Spinal cord (tissue), 9 donors: ENCODE measurements at regions not wholly inside any gene's neighbourhood (a gene's known extent, or its start where the extent isn't known, plus 50 kb on each side); places are given as distances from the start of the nearest gene placed in this dataset.
"Not testable (repeated sequence)": the region's sequence is repeated elsewhere in the genome, so short reads cannot be mapped to it uniquely, and the experiment has no call there.

ENCODE experiments used
- DNase-seq, 6 donors: peaks; one replicate each; pipeline versions ENCODE4 v3.0.0 to v3.0.0-alpha.2; 2013 to 2015; ENCODE audit warnings: low spot score in 6 of 6, low read depth in 4 of 6
- H3K27ac ChIP-seq: one replicate; pipeline ENCODE4 v1.5.1; 2013; ENCODE audit warnings: low read depth, low read length, control low read depth
- H3K27me3 ChIP-seq: one replicate; pipeline ENCODE4 v1.6.1; 2013; ENCODE audit warnings: low read length; ENCODE audit not compliant: control insufficient read depth, insufficient read depth
- H3K36me3 ChIP-seq: one replicate; pipeline ENCODE4 v1.6.1; 2013; ENCODE audit warnings: low read length; ENCODE audit not compliant: control insufficient read depth, insufficient read depth
- H3K4me1 ChIP-seq: one replicate; pipeline ENCODE4 v1.6.1; 2013; ENCODE audit warnings: low read length; ENCODE audit not compliant: control insufficient read depth, insufficient read depth
- H3K4me3 ChIP-seq: one replicate; pipeline ENCODE4 v1.5.1; 2013; ENCODE audit warnings: low read depth, low read length, control low read depth
- H3K9me3 ChIP-seq: one replicate; pipeline ENCODE4 v1.6.1; 2013; ENCODE audit warnings: low read length; ENCODE audit not compliant: control insufficient read depth, insufficient read depth
- WGBS: methylation state at CpG from one replicate; pipeline ENCODE4 v1.1.5; 2013; ENCODE audit warnings: missing lambda C conversion rate; ENCODE audit not compliant: insufficient coverage; 5-methylcytosine and 5-hydroxymethylcytosine counted together
- donor health status: healthy.

GRCh38 chr4:188781655-188782054, 642.4 kb downstream of the TRIML1 start:
- no peaks in the 10 kb centered on the region for H3K4me1 ChIP-seq
- WGBS, result no CpG with 5 or more reads among the region's 3 CpGs
- no peaks in the 10 kb centered on the region for H3K9me3 ChIP-seq
- no peak overlapping the region for H3K4me3 ChIP-seq
- no peak overlapping the region for H3K27ac ChIP-seq
- no peak for DNase-seq
- H3K36me3 ChIP-seq, result no peaks in the 10 kb centered on the region
- no peaks in the 10 kb centered on the region for H3K27me3 ChIP-seq

- Histone ChIP-seq H3K9me3 (no peaks in the 10 kb centered on the region), H3K4me1 (no peaks in the 10 kb centered on the region), H3K36me3 (no peaks in the 10 kb centered on the region), H3K27me3 (no peaks in the 10 kb centered on the region), H3K4me3 (no peak overlapping the region), H3K27ac (no peak overlapping the region)
- DNase-seq, result peak in 1 of 6 donors; percentile 2
- 79% methylated on average over 4 of the region's 4 CpGs for WGBS
Measured at GRCh38 chr4:188783175-188783574, 643.9 kb downstream of the TRIML1 start.

- Histone ChIP-seq H3K27ac (no peak overlapping the region), H3K4me3 (no peak overlapping the region), H3K36me3 (no peaks in the 10 kb centered on the region), H3K27me3 (no peaks in the 10 kb centered on the region), H3K4me1 (no peaks in the 10 kb centered on the region), H3K9me3 (no peaks in the 10 kb centered on the region)
- 44% methylated on average over 4 of the region's 7 CpGs for WGBS
- DNase-seq, result peak in 2 of 6 donors; percentile 79 to 90
Measured at GRCh38 chr4:188783606-188784160, 644.4 kb downstream of the TRIML1 start.

- WGBS, result 92% methylated on average over 18 of the region's 46 CpGs
Measured at GRCh38 chr4:188796600-188796999, 657.4 kb downstream of the TRIML1 start.

GRCh38 chr4:188797011-188797410, 657.8 kb downstream of the TRIML1 start:
- not testable (repeated sequence) for H3K27ac ChIP-seq, H3K4me1 ChIP-seq, H3K27me3 ChIP-seq, H3K9me3 ChIP-seq, H3K4me3 ChIP-seq, DNase-seq, H3K36me3 ChIP-seq
- 95% methylated on average over 14 of the region's 32 CpGs for WGBS

More at GRCh38 chr4:188796600-188796999, 657.4 kb downstream of the TRIML1 start:
- not testable (repeated sequence) for H3K4me3 ChIP-seq, H3K27ac ChIP-seq, H3K27me3 ChIP-seq, H3K4me1 ChIP-seq, DNase-seq, H3K9me3 ChIP-seq, H3K36me3 ChIP-seq

GRCh38 chr4:188804861-188805260, 665.6 kb downstream of the TRIML1 start:
- H3K4me3 ChIP-seq, result no peak overlapping the region
- H3K4me1 ChIP-seq, result no peaks in the 10 kb centered on the region
- WGBS, result no CpG with 5 or more reads among the region's 4 CpGs
- peak in 2 of 6 donors; percentile 19 to 34 for DNase-seq
- H3K9me3 ChIP-seq, result no peaks in the 10 kb centered on the region
- H3K27ac ChIP-seq, result no peak overlapping the region
- no peaks in the 10 kb centered on the region for H3K36me3 ChIP-seq
- H3K27me3 ChIP-seq, result no peaks in the 10 kb centered on the region

- no CpG with 5 or more reads among the region's 1 CpG for WGBS
- DNase-seq, result no peak
- H3K9me3 ChIP-seq, result peaks cover 1% of the 10 kb centered on the region
- no peak overlapping the region for H3K4me3 ChIP-seq
- H3K36me3 ChIP-seq, result no peaks in the 10 kb centered on the region
- no peak overlapping the region for H3K27ac ChIP-seq
- no peaks in the 10 kb centered on the region for H3K27me3 ChIP-seq
- H3K4me1 ChIP-seq, result no peaks in the 10 kb centered on the region
Measured at GRCh38 chr4:188811121-188811520, 671.9 kb downstream of the TRIML1 start.

- no peaks in the 10 kb centered on the region for H3K4me1 ChIP-seq
- peaks cover 1% of the 10 kb centered on the region for H3K9me3 ChIP-seq
- no peak overlapping the region for H3K27ac ChIP-seq
- DNase-seq, result no peak
- no peak overlapping the region for H3K4me3 ChIP-seq
- WGBS, result no CpG with 5 or more reads among the region's 1 CpG
- no peaks in the 10 kb centered on the region for H3K36me3 ChIP-seq
- no peaks in the 10 kb centered on the region for H3K27me3 ChIP-seq
Measured at GRCh38 chr4:188812644-188813043, 673.4 kb downstream of the TRIML1 start.

GRCh38 chr4:188818300-188818699, 679.1 kb downstream of the TRIML1 start:
- Histone ChIP-seq H3K36me3 (no peaks in the 10 kb centered on the region), H3K27me3 (no peaks in the 10 kb centered on the region), H3K27ac (no peak overlapping the region), H3K4me3 (no peak overlapping the region), H3K9me3 (peaks cover 2% of the 10 kb centered on the region), H3K4me1 (no peaks in the 10 kb centered on the region)
- DNase-seq, result no peak
- 90% methylated on average over 5 of the region's 6 CpGs for WGBS

GRCh38 chr4:188819233-188819632, 680.0 kb downstream of the TRIML1 start:
- H3K9me3 ChIP-seq, result peaks cover 1% of the 10 kb centered on the region
- no peak overlapping the region for H3K27ac ChIP-seq
- no peaks in the 10 kb centered on the region for H3K27me3 ChIP-seq
- no peak for DNase-seq
- 60% methylated on average over 1 of the region's 2 CpGs for WGBS
- H3K4me1 ChIP-seq, result no peaks in the 10 kb centered on the region
- H3K4me3 ChIP-seq, result no peak overlapping the region
- H3K36me3 ChIP-seq, result no peaks in the 10 kb centered on the region
